HG03066 (cell line): ENCODE measurements at regions not wholly inside any gene's neighbourhood (a gene's known extent, or its start where the extent isn't known, plus 50 kb on each side); places are given as distances from the start of the nearest gene placed in this dataset.
"Not testable (repeated sequence)": the region's sequence is repeated elsewhere in the genome, so short reads cannot be mapped to it uniquely, and the experiment has no call there.

Experiments used
- ATAC-seq: cut with Tn5 transposase; IDR thresholded peaks from one replicate; pipeline ENCODE4 v1.9.1; 2021; ENCODE audit warnings: low read depth; ENCODE audit not compliant: unreplicated experiment

DNA sequence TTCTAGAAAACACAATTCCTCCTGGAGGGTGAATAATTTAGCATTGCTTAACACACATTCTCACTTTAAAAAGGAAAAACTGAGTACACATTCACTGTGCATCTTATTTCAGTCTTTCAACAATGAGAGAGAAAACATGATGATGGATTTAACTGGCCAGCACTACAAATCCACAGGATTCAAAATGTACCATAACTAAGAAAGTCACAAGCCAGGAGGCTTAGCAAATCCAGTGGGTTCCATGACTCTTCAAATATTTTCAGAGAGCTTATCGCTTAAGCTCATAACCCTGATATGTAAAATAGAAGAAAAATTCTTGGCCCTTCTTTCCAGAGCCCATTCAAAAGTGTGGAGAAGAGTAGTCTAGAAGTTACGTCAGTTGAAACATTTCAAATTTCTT, 820.3 kb downstream of the LTN1 start:
- ATAC-seq = no peak

GRCh38 chr21:28167366-28167765, 825.3 kb downstream of the LTN1 start:
- no peak for ATAC-seq

- not testable (repeated sequence) for ATAC-seq
Observed at GRCh38 chr21:28164519-28164918, 828.2 kb downstream of the LTN1 start.

- ATAC-seq = not testable (repeated sequence)
Observed at GRCh38 chr21:28162052-28162451, 830.6 kb downstream of the LTN1 start.

DNA sequence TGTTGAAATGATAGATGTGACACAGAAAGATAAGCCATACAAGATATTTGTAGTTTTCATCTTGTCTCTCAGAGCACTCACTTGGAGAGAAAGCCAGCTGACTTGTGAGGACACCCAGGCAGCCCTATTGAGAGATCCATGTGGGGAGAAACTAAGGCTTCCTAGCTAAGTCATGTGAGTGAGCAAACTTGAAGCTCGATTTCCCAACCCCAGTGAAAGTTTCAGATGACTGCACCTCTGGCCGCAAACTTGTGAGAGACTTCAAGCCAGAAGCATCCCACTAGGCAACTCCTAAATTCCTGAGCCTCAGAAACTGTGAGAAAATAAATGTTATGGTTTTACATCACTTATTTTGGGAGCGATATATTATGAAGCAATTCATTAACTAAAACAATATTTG, 832.3 kb downstream of the LTN1 start:
- no peak for ATAC-seq

GRCh38 chr21:28159396-28159795, 833.3 kb downstream of the LTN1 start:
- ATAC-seq = no peak

DNA sequence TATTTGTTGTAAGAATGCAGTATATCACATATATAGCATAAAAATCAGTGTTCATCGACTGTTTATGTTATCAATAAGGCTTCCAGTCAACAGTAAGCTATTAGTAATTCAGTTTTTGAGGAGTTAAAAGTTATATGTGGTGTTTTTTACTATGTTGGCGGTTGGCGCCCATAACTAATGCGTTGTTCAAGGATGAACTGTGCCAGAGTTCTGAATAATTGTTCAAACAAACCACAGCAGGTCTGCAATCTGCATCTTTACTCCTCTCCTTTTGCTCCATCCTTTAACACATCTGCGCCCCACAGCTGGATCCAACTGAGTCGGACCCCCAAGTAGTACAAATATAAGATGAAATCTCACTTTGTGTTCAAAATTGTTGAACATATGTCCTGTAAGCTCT, 836.1 kb downstream of the LTN1 start:
- ATAC-seq = no peak

DNA sequence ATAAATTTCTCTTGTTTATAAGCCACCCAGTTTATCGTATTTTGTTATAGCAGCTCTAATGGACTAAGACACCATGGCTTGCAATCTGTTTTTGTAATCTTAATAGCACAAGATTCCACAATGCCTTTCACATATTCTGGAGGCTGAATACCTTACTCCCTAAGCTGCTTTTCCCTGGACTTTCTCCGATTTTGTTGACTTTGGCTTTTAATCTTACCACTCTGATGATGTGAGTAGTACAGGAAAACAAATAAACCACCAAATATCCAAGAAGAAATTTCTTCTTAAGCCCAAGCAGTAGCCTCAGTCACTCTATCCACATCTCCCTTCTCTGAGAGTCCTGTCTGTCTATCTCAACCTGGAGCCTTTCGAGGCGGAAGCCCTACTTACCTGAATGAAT, 838.6 kb downstream of the LTN1 start:
- ATAC-seq = no peak

DNA sequence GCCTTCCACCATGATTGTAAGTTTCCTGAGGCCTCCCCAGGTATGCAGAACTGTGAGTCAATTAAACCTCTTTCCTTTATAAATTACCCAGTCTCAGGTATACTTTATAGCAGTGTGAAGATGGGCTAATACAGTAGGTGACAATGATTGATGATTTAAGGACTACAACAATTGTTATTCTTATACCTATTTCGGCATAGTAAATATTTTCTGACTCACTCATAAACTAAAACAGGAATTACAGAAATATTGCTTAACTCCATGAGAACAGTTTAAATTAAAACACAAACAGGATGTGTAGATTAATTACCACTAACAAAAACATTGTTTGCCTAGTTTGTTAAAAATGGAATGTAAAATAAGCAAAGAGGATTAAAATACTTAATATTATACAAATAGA, 839.9 kb downstream of the LTN1 start:
- ATAC-seq = no peak

- ATAC-seq = no peak
Observed at GRCh38 chr21:28151758-28152157, 840.9 kb downstream of the LTN1 start.

- ATAC-seq = no peak
Observed at GRCh38 chr21:28150778-28151177, 841.9 kb downstream of the LTN1 start.

- no peak for ATAC-seq
Observed at GRCh38 chr21:28148400-28149064, 844.1 kb downstream of the LTN1 start.

GRCh38 chr21:28144653-28145052, 848.0 kb downstream of the LTN1 start:
- ATAC-seq = no peak

- no peak for ATAC-seq
Observed at GRCh38 chr21:28144089-28144488, 848.6 kb downstream of the LTN1 start.

- ATAC-seq = no peak
Observed at GRCh38 chr21:28142697-28143096, 850.0 kb downstream of the LTN1 start.

DNA sequence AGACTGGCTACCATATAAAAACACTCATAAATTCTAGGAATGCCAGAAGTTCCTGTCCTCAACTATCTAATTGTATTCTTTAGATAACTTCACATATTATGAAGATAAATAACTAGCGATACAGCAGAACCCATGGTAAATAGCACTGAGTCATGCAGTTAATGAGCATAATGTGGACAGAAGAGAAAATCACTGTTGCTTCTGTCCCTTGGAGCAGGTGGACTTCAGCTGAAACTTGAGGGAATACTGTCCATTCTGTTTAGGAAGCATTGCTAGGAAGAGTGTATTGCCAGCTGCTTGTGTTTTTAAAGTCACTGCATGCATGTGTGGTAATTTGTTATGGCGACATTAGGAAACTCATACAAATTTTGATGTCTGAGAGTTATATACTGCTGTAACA, 854.4 kb downstream of the LTN1 start:
- ATAC-seq = no peak

DNA sequence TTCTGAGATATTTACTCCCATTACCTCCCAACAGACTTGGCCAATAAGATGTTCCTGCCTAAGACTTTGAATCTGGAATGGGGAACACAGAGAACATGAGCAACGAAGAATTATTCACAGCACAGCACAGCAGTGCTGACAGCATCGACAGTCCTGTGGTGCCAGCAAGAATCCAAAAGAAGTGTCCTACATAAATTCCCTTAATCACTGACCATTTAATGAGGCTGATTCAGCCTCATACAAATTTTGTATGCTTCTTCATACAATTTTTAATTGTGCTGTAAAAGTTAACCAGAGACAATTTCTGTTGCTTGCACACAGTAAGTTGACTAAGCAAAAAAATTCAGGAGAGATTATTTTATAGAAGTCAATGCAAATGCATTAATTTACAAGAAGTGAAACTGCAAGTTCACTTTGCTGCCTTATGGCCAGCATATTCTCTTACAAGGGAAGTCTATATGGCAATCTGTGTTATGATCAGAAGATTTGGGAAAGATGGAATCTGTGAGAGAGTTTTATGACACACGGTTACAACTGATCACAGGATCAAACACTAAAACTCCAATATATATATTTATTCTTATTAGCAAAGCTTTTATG, 855.9 kb downstream of the LTN1 start:
- ATAC-seq = no peak

DNA sequence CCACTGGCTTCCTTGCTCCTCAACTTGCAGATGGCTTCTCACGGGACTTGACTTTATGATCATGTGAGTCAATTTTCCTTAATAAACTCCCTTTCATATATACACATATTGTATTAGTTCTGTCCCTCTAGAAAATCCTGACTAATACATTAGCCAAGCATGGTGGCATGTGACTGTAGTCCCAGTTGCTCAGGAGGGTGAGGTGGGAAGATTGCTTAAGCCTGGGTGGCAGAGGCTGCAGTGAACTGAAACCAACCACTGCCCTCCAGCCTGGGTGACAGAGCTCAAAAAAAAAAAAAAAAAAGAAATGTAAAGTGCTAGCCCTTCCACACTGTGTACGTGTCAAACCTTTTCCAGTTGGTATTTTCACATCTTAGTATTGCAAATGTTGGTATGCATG, 857.0 kb downstream of the LTN1 start:
- ATAC-seq = no peak

- ATAC-seq = no peak
Observed at GRCh38 chr21:28133116-28133515, 859.6 kb downstream of the LTN1 start.

DNA sequence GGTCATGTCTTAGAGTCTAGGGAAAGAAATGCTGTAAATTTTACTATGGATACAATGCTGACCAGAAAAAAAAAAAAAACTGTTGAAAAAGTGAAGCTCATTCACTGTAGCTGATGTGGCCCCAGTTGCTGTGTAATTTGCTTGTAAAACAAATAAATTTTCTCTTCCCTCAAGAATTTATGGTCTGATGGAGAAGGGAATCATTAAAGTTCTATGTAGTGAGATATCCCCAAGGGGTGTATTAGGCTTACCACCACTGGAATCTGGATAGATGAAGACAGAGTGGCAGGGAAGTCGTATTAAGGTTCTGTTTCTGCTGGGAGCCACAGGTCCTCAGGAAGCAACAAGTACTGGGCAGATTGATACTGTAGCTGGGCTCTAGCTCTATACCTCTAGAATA, 860.0 kb downstream of the LTN1 start:
- no peak for ATAC-seq

GRCh38 chr21:28127175-28127785, 865.4 kb downstream of the LTN1 start:
- ATAC-seq = no peak

GRCh38 chr21:28126521-28127174, 866.0 kb downstream of the LTN1 start:
- ATAC-seq = no peak
